ENCODE measurements at regions not wholly inside any gene's neighbourhood (a gene's known extent, or its start where the extent isn't known, plus 50 kb on each side); places are given as distances from the start of the nearest gene placed in this dataset.

DNA sequence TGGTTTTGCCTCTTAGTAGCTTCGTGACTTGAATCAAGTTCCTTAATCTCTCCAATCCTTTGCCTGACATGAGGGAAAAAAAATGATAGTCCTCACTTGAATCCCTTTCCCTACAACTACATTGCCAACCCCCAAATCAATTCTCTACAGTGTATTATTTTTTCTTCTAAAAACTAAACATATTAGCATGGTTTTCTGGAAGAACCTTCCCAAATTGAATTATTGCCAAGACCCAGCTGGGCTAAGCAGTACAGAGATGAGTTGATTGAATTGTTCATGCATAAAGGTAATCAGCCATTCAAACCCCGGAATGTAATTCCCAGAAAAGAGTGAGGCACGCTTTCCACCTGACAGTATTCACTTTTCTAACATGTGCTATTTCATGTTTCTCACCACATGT, 155.6 kb upstream of the AGR3 start:
- TF ChIP-seq RARB (CRISPR knock-in tag; IDR thresholded peaks at IDR 0.05): no peak
- no peak for TF ChIP-seq GLIS3 (CRISPR knock-in tag; IDR thresholded peaks at IDR 0.05)
- TF ChIP-seq ZFP30 (CRISPR knock-in tag; IDR thresholded peaks at IDR 0.05): no peak
- no peak for TF ChIP-seq BACH2 (CRISPR knock-in tag; IDR thresholded peaks at IDR 0.05; ENCODE audit: borderline replicate concordance)
- no peak for TF ChIP-seq TCF4 (CRISPR knock-in tag; IDR thresholded peaks at IDR 0.05; ENCODE audit: borderline replicate concordance)
- TF ChIP-seq ISL1 (CRISPR knock-in tag; IDR thresholded peaks at IDR 0.05): no peak
- no peak for TF ChIP-seq PPARA (CRISPR knock-in tag; IDR thresholded peaks at IDR 0.05; ENCODE audit: borderline replicate concordance)
- no peak for TF ChIP-seq ARNTL (CRISPR knock-in tag; IDR thresholded peaks at IDR 0.05; ENCODE audit: borderline replicate concordance, low read depth)
- TF ChIP-seq, protein P1, sequence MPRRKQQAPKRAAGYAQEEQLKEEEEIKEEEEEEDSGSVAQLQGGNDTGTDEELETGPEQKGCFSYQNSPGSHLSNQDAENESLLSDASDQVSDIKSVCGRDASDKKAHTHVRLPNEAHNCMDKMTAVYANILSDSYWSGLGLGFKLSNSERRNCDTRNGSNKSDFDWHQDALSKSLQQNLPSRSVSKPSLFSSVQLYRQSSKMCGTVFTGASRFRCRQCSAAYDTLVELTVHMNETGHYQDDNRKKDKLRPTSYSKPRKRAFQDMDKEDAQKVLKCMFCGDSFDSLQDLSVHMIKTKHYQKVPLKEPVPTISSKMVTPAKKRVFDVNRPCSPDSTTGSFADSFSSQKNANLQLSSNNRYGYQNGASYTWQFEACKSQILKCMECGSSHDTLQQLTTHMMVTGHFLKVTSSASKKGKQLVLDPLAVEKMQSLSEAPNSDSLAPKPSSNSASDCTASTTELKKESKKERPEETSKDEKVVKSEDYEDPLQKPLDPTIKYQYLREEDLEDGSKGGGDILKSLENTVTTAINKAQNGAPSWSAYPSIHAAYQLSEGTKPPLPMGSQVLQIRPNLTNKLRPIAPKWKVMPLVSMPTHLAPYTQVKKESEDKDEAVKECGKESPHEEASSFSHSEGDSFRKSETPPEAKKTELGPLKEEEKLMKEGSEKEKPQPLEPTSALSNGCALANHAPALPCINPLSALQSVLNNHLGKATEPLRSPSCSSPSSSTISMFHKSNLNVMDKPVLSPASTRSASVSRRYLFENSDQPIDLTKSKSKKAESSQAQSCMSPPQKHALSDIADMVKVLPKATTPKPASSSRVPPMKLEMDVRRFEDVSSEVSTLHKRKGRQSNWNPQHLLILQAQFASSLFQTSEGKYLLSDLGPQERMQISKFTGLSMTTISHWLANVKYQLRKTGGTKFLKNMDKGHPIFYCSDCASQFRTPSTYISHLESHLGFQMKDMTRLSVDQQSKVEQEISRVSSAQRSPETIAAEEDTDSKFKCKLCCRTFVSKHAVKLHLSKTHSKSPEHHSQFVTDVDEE (CRISPR knock-in tag; IDR thresholded peaks at IDR 0.05): no peak
- TF ChIP-seq, protein P2, sequence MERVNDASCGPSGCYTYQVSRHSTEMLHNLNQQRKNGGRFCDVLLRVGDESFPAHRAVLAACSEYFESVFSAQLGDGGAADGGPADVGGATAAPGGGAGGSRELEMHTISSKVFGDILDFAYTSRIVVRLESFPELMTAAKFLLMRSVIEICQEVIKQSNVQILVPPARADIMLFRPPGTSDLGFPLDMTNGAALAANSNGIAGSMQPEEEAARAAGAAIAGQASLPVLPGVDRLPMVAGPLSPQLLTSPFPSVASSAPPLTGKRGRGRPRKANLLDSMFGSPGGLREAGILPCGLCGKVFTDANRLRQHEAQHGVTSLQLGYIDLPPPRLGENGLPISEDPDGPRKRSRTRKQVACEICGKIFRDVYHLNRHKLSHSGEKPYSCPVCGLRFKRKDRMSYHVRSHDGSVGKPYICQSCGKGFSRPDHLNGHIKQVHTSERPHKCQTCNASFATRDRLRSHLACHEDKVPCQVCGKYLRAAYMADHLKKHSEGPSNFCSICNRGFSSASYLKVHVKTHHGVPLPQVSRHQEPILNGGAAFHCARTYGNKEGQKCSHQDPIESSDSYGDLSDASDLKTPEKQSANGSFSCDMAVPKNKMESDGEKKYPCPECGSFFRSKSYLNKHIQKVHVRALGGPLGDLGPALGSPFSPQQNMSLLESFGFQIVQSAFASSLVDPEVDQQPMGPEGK (CRISPR knock-in tag; IDR thresholded peaks at IDR 0.05; ENCODE audit: borderline replicate concordance): no peak
- TF ChIP-seq ZFP3 (CRISPR knock-in tag; IDR thresholded peaks at IDR 0.05): no peak
- no peak for TF ChIP-seq ZNF8 (CRISPR knock-in tag; IDR thresholded peaks at IDR 0.05)
- TF ChIP-seq OSR1 (CRISPR knock-in tag; IDR thresholded peaks at IDR 0.05): no peak
- TF ChIP-seq ZC3H10 (CRISPR knock-in tag; IDR thresholded peaks at IDR 0.05): no peak
- TF ChIP-seq, protein P3, sequence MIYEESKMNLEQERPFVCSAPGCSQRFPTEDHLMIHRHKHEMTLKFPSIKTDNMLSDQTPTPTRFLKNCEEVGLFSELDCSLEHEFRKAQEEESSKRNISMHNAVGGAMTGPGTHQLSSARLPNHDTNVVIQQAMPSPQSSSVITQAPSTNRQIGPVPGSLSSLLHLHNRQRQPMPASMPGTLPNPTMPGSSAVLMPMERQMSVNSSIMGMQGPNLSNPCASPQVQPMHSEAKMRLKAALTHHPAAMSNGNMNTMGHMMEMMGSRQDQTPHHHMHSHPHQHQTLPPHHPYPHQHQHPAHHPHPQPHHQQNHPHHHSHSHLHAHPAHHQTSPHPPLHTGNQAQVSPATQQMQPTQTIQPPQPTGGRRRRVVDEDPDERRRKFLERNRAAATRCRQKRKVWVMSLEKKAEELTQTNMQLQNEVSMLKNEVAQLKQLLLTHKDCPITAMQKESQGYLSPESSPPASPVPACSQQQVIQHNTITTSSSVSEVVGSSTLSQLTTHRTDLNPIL (CRISPR knock-in tag; IDR thresholded peaks at IDR 0.05; ENCODE audit: low read depth): no peak
- no peak for ATAC-seq

DNA sequence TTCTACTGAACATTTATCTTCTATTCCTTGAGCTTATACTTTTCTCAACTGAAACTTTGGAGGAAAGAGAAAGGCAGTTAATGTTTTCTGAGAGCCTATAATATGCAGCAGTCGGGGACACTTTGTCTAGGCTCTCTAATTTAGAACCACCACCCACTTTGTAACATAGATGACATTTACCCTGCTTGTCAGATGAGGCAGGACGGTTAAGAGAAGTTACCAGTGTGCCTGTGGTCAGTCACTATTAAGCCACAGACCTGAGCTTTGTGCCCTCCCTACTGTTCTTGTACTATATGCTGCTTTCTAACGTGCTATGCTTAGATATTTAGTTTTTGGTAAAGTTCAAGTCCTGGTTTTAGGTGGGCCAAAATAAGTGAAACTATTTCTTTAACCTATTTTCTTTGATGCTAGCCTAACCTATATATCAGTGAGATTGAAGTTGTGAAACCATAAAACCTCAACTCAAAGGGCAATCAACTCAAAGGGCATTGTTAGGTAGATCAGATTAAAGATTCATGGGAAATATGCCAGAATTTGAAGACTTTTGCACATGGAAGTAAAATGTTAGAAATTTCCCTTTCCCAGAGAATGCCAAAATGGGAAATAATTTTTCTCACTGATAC, 156.5 kb upstream of the AGR3 start:
- ATAC-seq: no peak

DNA sequence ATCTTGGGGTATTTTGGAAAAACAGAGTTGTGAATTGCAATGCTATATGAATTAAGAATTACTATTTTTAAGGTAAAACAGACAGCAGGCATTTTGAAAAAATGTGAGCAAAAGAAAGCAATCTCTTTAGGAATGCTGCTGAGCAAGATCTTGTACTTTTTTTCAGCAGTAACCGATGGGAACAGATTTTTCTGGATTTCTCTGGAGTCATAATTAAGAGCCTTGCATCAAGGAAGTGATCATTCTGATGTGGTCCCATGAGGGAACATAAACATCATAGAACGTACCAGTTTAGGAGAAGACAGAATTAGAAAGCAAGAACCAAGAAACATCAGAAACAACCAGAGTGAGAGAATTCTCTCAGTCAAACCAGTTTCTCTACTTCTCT, 157.0 kb upstream of the AGR3 start:
- no peak for ATAC-seq
- TF ChIP-seq TCF4 (CRISPR knock-in tag; IDR thresholded peaks at IDR 0.05; ENCODE audit: borderline replicate concordance) (no peak), SNAI2 (CRISPR knock-in tag; IDR thresholded peaks at IDR 0.05) (no peak), GLIS3 (CRISPR knock-in tag; IDR thresholded peaks at IDR 0.05) (no peak), ZNF8 (CRISPR knock-in tag; IDR thresholded peaks at IDR 0.05) (no peak), CSDC2 (CRISPR knock-in tag; IDR thresholded peaks at IDR 0.05) (no peak), ZNF565 (CRISPR knock-in tag; conservative IDR thresholded peaks at IDR 0.05; ENCODE audit: low read depth) (no peak), OSR1 (CRISPR knock-in tag; IDR thresholded peaks at IDR 0.05) (no peak), PPARA (CRISPR knock-in tag; IDR thresholded peaks at IDR 0.05; ENCODE audit: borderline replicate concordance) (no peak), ISL1 (CRISPR knock-in tag; IDR thresholded peaks at IDR 0.05) (no peak), TOX (CRISPR knock-in tag; IDR thresholded peaks at IDR 0.05; ENCODE audit: borderline replicate concordance) (no peak), BACH2 (CRISPR knock-in tag; IDR thresholded peaks at IDR 0.05; ENCODE audit: borderline replicate concordance) (no peak)
- TF ChIP-seq, protein P1 (CRISPR knock-in tag; IDR thresholded peaks at IDR 0.05): no peak
- TF ChIP-seq, protein P2 (CRISPR knock-in tag; IDR thresholded peaks at IDR 0.05; ENCODE audit: borderline replicate concordance): no peak

More for the DNA sequence above, 156.5 kb upstream of the AGR3 start:
- TF ChIP-seq RARB (CRISPR knock-in tag; IDR thresholded peaks at IDR 0.05) (no peak), SNAI2 (CRISPR knock-in tag; IDR thresholded peaks at IDR 0.05) (no peak), ZFP3 (CRISPR knock-in tag; IDR thresholded peaks at IDR 0.05) (no peak), OSR1 (CRISPR knock-in tag; IDR thresholded peaks at IDR 0.05) (no peak), ESRRG (CRISPR knock-in tag; IDR thresholded peaks at IDR 0.05) (no peak), TCF4 (CRISPR knock-in tag; IDR thresholded peaks at IDR 0.05; ENCODE audit: borderline replicate concordance) (no peak), PPARA (CRISPR knock-in tag; IDR thresholded peaks at IDR 0.05; ENCODE audit: borderline replicate concordance) (no peak), ARNTL (CRISPR knock-in tag; IDR thresholded peaks at IDR 0.05; ENCODE audit: borderline replicate concordance, low read depth) (no peak), ZNF565 (CRISPR knock-in tag; conservative IDR thresholded peaks at IDR 0.05; ENCODE audit: low read depth) (no peak), TOX (CRISPR knock-in tag; IDR thresholded peaks at IDR 0.05; ENCODE audit: borderline replicate concordance) (no peak), ZC3H10 (CRISPR knock-in tag; IDR thresholded peaks at IDR 0.05) (no peak), ZNF70 (CRISPR knock-in tag; IDR thresholded peaks at IDR 0.05) (no peak), ZFP30 (CRISPR knock-in tag; IDR thresholded peaks at IDR 0.05) (no peak), ISL1 (CRISPR knock-in tag; IDR thresholded peaks at IDR 0.05) (no peak), ZNF8 (CRISPR knock-in tag; IDR thresholded peaks at IDR 0.05) (no peak), CSDC2 (CRISPR knock-in tag; IDR thresholded peaks at IDR 0.05) (no peak), BACH2 (CRISPR knock-in tag; IDR thresholded peaks at IDR 0.05; ENCODE audit: borderline replicate concordance) (no peak)
- TF ChIP-seq, protein P2 (CRISPR knock-in tag; IDR thresholded peaks at IDR 0.05; ENCODE audit: borderline replicate concordance): no peak

Data from SK-N-SH treated with all-trans-retinoic acid at 6 μM for 48 hours (cell line).